ENCODE measurements at regions not wholly inside any gene's neighbourhood (a gene's known extent, or its start where the extent isn't known, plus 50 kb on each side); places are given as distances from the start of the nearest gene placed in this dataset.
A peak's percentile ranks its signal among the peaks of the same experiment; 100 is the strongest.

- peaks cover 4% of the 10 kb centered on the region for H3K27me3 Mint-ChIP-seq (ENCODE audit: unreplicated experiment)
- peak overlapping the region; percentile 91 for H3K27ac Mint-ChIP-seq (ENCODE audit: unreplicated experiment)
- no peaks in the 10 kb centered on the region for H3K36me3 Mint-ChIP-seq (ENCODE audit: unreplicated experiment)
- peaks cover 19% of the 10 kb centered on the region for H3K4me1 Mint-ChIP-seq (ENCODE audit: low read depth, unreplicated experiment)
- H3K9me3 Mint-ChIP-seq (ENCODE audit: unreplicated experiment): peaks cover 6% of the 10 kb centered on the region
- no peak for TF ChIP-seq CTCF (IDR thresholded peaks at IDR 0.05; ENCODE audit: partially characterized antibody, unreplicated experiment)
- peak overlapping the region; percentile 66 for H3K4me3 Mint-ChIP-seq (ENCODE audit: unreplicated experiment)
- peak; percentile 62 for DNase-seq
Measured at GRCh38 chr18:70415823-70416488, 127.1 kb downstream of the SOCS6 start.

DNA sequence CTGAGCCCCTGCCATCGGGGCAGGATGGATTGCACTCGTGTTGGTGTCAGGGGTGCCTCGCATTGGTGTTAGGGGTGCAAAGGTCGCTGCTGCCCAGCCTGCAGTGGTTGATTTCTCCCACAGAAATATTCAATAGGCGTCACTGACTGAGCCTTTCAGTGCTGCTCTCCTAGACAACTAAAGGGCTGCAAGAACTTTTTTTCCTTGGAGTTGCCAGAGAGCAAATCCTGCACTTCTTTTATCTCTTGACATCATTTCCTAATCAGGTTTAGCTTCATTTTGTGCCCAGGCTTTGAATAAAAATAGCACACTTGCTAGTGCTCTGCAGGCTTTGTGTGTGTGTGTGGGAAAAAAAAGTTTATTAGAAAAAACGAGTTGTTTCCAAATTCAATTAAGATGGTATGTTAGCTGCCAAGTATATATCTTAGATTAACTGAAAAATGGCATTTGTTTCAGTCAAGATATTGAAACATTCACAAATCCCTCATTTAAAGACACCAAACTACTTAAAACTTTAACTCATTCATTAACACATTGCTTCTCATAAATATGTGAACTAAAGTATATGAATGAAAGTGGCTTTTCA, 125.6 kb downstream of the SOCS6 start:
- Mint-ChIP-seq H3K4me3 (ENCODE audit: unreplicated experiment) (no peak overlapping the region), H3K27ac (ENCODE audit: unreplicated experiment) (no peak overlapping the region), H3K36me3 (ENCODE audit: unreplicated experiment) (no peaks in the 10 kb centered on the region), H3K4me1 (ENCODE audit: low read depth, unreplicated experiment) (peaks cover 19% of the 10 kb centered on the region), H3K27me3 (ENCODE audit: unreplicated experiment) (peaks cover 4% of the 10 kb centered on the region), H3K9me3 (ENCODE audit: unreplicated experiment) (peaks cover 6% of the 10 kb centered on the region)
- no peak for DNase-seq
- TF ChIP-seq CTCF (IDR thresholded peaks at IDR 0.05; ENCODE audit: partially characterized antibody, unreplicated experiment): no peak

DNA sequence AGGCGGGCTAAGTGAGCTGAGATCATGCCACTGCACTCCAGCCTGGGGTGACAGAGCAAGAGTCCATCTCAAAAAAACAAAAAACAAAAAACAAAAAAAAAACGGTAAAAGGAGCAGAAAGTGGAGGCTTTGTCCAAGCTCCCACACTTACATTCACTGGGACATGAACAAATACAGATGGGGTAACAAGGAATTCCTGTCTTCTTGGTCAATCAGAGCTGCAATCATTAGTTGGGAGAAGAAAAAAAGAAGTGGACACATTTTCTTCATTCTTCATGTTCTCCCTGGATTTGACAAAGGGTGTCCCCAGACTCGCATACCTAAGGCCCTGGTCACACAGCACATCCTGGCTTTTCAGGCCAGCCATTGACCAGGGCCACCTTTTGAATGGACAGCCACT, 124.6 kb downstream of the SOCS6 start:
- H3K27ac Mint-ChIP-seq (ENCODE audit: unreplicated experiment): no peak overlapping the region
- TF ChIP-seq CTCF (IDR thresholded peaks at IDR 0.05; ENCODE audit: partially characterized antibody, unreplicated experiment): no peak
- DNase-seq: no peak
- peaks cover 6% of the 10 kb centered on the region for H3K9me3 Mint-ChIP-seq (ENCODE audit: unreplicated experiment)
- no peak overlapping the region for H3K4me3 Mint-ChIP-seq (ENCODE audit: unreplicated experiment)
- peaks cover 14% of the 10 kb centered on the region for H3K4me1 Mint-ChIP-seq (ENCODE audit: low read depth, unreplicated experiment)
- no peaks in the 10 kb centered on the region for H3K36me3 Mint-ChIP-seq (ENCODE audit: unreplicated experiment)
- peaks cover 4% of the 10 kb centered on the region for H3K27me3 Mint-ChIP-seq (ENCODE audit: unreplicated experiment)

DNA sequence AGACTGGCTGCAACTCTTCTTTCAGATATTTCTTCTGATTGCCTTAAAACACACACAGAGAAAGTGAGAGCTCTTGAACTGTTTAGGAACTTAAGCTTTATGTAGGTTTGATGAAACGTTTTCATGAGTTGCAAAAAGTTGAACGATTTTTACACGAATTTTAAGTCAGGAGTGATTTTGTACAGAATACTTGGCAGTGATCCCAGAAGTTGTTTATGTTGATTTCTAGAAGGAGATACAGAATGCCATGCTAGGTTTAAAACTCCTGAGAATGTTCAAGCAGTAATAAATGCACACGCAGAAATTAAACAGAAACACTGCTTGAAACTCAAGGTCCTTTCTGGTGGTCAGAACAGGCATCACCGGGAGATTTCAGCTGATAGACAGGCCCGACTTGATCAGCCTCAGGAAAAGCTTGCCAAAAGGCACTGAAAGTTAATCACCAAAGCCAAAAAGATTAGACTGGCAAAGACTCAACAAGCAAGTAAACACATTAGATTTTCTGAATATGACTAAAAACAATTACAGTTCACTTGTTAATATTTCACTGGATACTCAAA, 123.1 kb downstream of the SOCS6 start:
- H3K27ac Mint-ChIP-seq (ENCODE audit: unreplicated experiment): no peak overlapping the region
- H3K4me3 Mint-ChIP-seq (ENCODE audit: unreplicated experiment): no peak overlapping the region
- no peak for TF ChIP-seq CTCF (IDR thresholded peaks at IDR 0.05; ENCODE audit: partially characterized antibody, unreplicated experiment)
- peaks cover 4% of the 10 kb centered on the region for H3K27me3 Mint-ChIP-seq (ENCODE audit: unreplicated experiment)
- DNase-seq: no peak
- H3K36me3 Mint-ChIP-seq (ENCODE audit: unreplicated experiment): no peaks in the 10 kb centered on the region
- peaks cover 6% of the 10 kb centered on the region for H3K9me3 Mint-ChIP-seq (ENCODE audit: unreplicated experiment)
- peaks cover 9% of the 10 kb centered on the region for H3K4me1 Mint-ChIP-seq (ENCODE audit: low read depth, unreplicated experiment)

DNA sequence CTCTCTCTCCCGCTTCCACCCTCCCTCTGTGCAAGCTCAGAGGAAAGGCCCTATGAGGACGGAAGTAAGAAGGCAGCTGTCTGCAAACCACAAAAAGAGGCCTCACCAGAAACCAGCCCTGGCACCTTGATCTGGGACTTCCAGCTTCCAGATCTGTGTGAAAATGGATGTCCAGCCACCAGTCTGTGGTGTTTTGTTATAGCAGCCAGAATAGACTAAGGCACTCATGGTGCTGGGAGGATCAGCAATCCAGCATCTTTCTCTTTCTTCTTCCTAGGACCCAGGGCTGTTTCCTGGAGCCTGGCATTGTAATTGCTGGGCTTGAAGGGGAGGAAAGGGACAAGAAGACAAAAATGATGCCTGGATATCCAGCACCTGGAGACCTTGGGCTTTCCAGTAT, 122.5 kb downstream of the SOCS6 start:
- H3K9me3 Mint-ChIP-seq (ENCODE audit: unreplicated experiment): peaks cover 6% of the 10 kb centered on the region
- no peak for TF ChIP-seq CTCF (IDR thresholded peaks at IDR 0.05; ENCODE audit: partially characterized antibody, unreplicated experiment)
- H3K4me1 Mint-ChIP-seq (ENCODE audit: low read depth, unreplicated experiment): peaks cover 6% of the 10 kb centered on the region
- no peaks in the 10 kb centered on the region for H3K36me3 Mint-ChIP-seq (ENCODE audit: unreplicated experiment)
- H3K4me3 Mint-ChIP-seq (ENCODE audit: unreplicated experiment): no peak overlapping the region
- H3K27ac Mint-ChIP-seq (ENCODE audit: unreplicated experiment): no peak overlapping the region
- peaks cover 4% of the 10 kb centered on the region for H3K27me3 Mint-ChIP-seq (ENCODE audit: unreplicated experiment)
- no peak for DNase-seq
